GM23338 (cell line): ENCODE measurements at regions not wholly inside any gene's neighbourhood (a gene's known extent, or its start where the extent isn't known, plus 50 kb on each side); places are given as distances from the start of the nearest gene placed in this dataset.
"Not testable (repeated sequence)": the region's sequence is repeated elsewhere in the genome, so short reads cannot be mapped to it uniquely, and the experiment has no call there.

Experiments
- ATAC-seq: fragments of 200-7000 bp; cut with Tn5 transposase; 3 replicates; pipeline ENCODE4 v1.9.1; 2020
- DNase-seq: peaks from one replicate; pipeline ENCODE4 v3.0.0-alpha.2; 2015; ENCODE audit warnings: low spot score
- H2AFZ ChIP-seq: fragments of 200-600 bp; sonication (generic); 2 replicates; pipeline ENCODE4 v1.8.0; 2016; ENCODE audit warnings: antibody characterized with exemption, mild to moderate bottlenecking, moderate library complexity
- H3F3A ChIP-seq: fragments of 200-600 bp; sonication (generic); replicated peaks from 2 replicates; pipeline ENCODE4 v1.8.0; 2017; ENCODE audit warnings: antibody characterized with exemption, mixed run types, low read depth
- H3K27ac ChIP-seq: fragments of 200-600 bp; sonication (generic); 2 replicates; pipeline ENCODE4 v1.6.1; 2016; ENCODE audit warnings: low read depth
- H3K27me3 ChIP-seq: fragments of 200-600 bp; sonication (generic); 2 replicates; pipeline ENCODE4 v1.8.0; 2016; ENCODE audit warnings: mild to moderate bottlenecking, mixed run types, moderate library complexity; ENCODE audit not compliant: insufficient read depth
- H3K36me3 ChIP-seq: fragments of 200-600 bp; sonication (generic); 2 replicates; pipeline ENCODE4 v1.8.0; 2016; ENCODE audit warnings: mild to moderate bottlenecking; ENCODE audit not compliant: insufficient read depth
- H3K4me1 ChIP-seq: fragments of 200-600 bp; sonication (generic); 2 replicates; pipeline ENCODE4 v1.8.0; 2016; ENCODE audit warnings: mild to moderate bottlenecking, moderate library complexity; ENCODE audit not compliant: insufficient read depth
- H3K4me2 ChIP-seq: fragments of 200-600 bp; sonication (generic); 2 replicates; pipeline ENCODE4 v1.7.1; 2017; ENCODE audit warnings: mixed run types
- H3K4me3 ChIP-seq: fragments of 200-600 bp; sonication (generic); 2 replicates; pipeline ENCODE4 v1.6.1; 2016; ENCODE audit warnings: mixed run types
- H3K79me2 ChIP-seq: fragments of 200-600 bp; sonication (generic); replicated peaks from 2 replicates; pipeline ENCODE4 v1.8.0; 2017; ENCODE audit warnings: mild to moderate bottlenecking; ENCODE audit not compliant: insufficient read depth
- H3K9me2 ChIP-seq: fragments of 200-600 bp; sonication (generic); 2 replicates; pipeline ENCODE4 v1.8.0; 2017; ENCODE audit not compliant: insufficient read depth
- H4K20me1 ChIP-seq: fragments of 200-600 bp; sonication (generic); replicated peaks from 2 replicates; pipeline ENCODE4 v1.8.0; 2017; ENCODE audit warnings: mild to moderate bottlenecking; ENCODE audit not compliant: insufficient read depth
- H3K27ac Mint-ChIP-seq: 2 replicates; pipeline ENCODE4 v1.8.0; 2020; ENCODE audit warnings: inconsistent platforms, mild to moderate bottlenecking, moderate library complexity, mixed read lengths
- H3K27me3 Mint-ChIP-seq: 3 replicates; pipeline ENCODE4 v1.8.0; 2022; ENCODE audit warnings: low read depth, mild to moderate bottlenecking, moderate library complexity, mixed read lengths, inconsistent platforms; ENCODE audit not compliant: insufficient read depth, poor library complexity
- H3K36me3 Mint-ChIP-seq: 3 replicates; pipeline ENCODE4 v1.8.0; 2021; ENCODE audit warnings: low read depth, mild to moderate bottlenecking, inconsistent platforms, moderate library complexity, mixed read lengths
- H3K4me1 Mint-ChIP-seq: 3 replicates; pipeline ENCODE4 v1.8.0; 2020; ENCODE audit warnings: mild to moderate bottlenecking, inconsistent platforms, mixed read lengths
- H3K4me3 Mint-ChIP-seq: 3 replicates; pipeline ENCODE4 v1.8.0; 2021; ENCODE audit warnings: moderate library complexity, mild to moderate bottlenecking, inconsistent platforms, mixed read lengths
- H3K9me3 Mint-ChIP-seq: 3 replicates; pipeline ENCODE4 v1.8.0; 2020; ENCODE audit warnings: moderate library complexity, mild to moderate bottlenecking, inconsistent platforms, mixed read lengths
- CREB1 ChIP-seq: fragments of 250-450 bp; sonication (Bioruptor Pico); IDR thresholded peaks from 2 replicates; pipeline ENCODE4 v1.5.0; 2020; ENCODE audit warnings: low read depth, mild to moderate bottlenecking, moderate library complexity
- CTCF ChIP-seq, 2 experiments: fragments of 200-600 bp in 1 of 2; sonication (generic) in 1 of 2; conservative IDR thresholded peaks; 2 replicates each; pipeline versions ENCODE4 v1.5.1 to v1.6.1; 2016 to 2017; ENCODE audit warnings: antibody characterized with exemption in 2 of 2, low read depth in 2 of 2, mild to moderate bottlenecking in 2 of 2, moderate library complexity in 1 of 2
- ETS1 ChIP-seq: IDR thresholded peaks from 2 replicates; pipeline ENCODE4 v1.6.1; 2016; ENCODE audit warnings: antibody characterized with exemption
- REST ChIP-seq: IDR thresholded peaks from one replicate; pipeline ENCODE4 v1.6.1; 2018; ENCODE audit warnings: antibody characterized with exemption; ENCODE audit not compliant: unreplicated experiment
- STAT1 ChIP-seq: IDR thresholded peaks from one replicate; pipeline ENCODE4 v1.6.1; 2016; ENCODE audit warnings: antibody characterized with exemption; ENCODE audit not compliant: unreplicated experiment
- ZNF331 ChIP-seq: fragments of 250-450 bp; sonication (Bioruptor Pico); IDR thresholded peaks from 2 replicates; pipeline ENCODE4 v1.5.0; 2020; ENCODE audit warnings: low read depth, mild to moderate bottlenecking, moderate library complexity

- DNase-seq = no peak
- Mint-ChIP-seq H3K4me3 (no peak overlapping the region), H3K36me3 (no peaks in the 10 kb centered on the region), H3K27ac (no peak overlapping the region), H3K27me3 (no peaks in the 10 kb centered on the region), H3K4me1 (0 out of 3 replicates have a peak, but pooled peaks cover 2% of the 10 kb centered on the region), H3K9me3 (no peaks in the 10 kb centered on the region)
- TF ChIP-seq ZNF331 (CRISPR knock-in tag) (no peak), CREB1 (CRISPR knock-in tag) (no peak), ETS1 (no peak), REST (no peak)
- Histone ChIP-seq H3K27me3 (no peaks in the 10 kb centered on the region), H3K4me1 (no peaks in the 10 kb centered on the region), H4K20me1 (no peaks in the 10 kb centered on the region), H3K9me2 (no peaks in the 10 kb centered on the region), H3K4me3 (no peak overlapping the region), H3K36me3 (no peaks in the 10 kb centered on the region), H3K79me2 (no peaks in the 10 kb centered on the region), H3K4me2 (no peak overlapping the region), H3K27ac (no peak overlapping the region), H2AFZ (no peak overlapping the region), H3F3A (no peaks in the 10 kb centered on the region)
- ATAC-seq = no peak
These were observed 311.9 kb downstream of the COL11A1 start for GRCh38 chr1:102796429-102796828.

GRCh38 chr1:102790997-102791396 is 317.3 kb downstream of the COL11A1 start:
- Histone ChIP-seq H4K20me1 (no peaks in the 10 kb centered on the region), H3K4me2 (no peak overlapping the region), H3K36me3 (no peaks in the 10 kb centered on the region), H3F3A (no peaks in the 10 kb centered on the region), H3K4me1 (no peaks in the 10 kb centered on the region), H3K4me3 (no peak overlapping the region), H2AFZ (no peak overlapping the region), H3K9me2 (peaks cover 5% of the 10 kb centered on the region), H3K79me2 (no peaks in the 10 kb centered on the region), H3K27ac (no peak overlapping the region), H3K27me3 (no peaks in the 10 kb centered on the region)
- Mint-ChIP-seq H3K36me3 (no peaks in the 10 kb centered on the region), H3K9me3 (no peaks in the 10 kb centered on the region), H3K27me3 (no peaks in the 10 kb centered on the region), H3K4me1 (0 out of 3 replicates have a peak, but pooled peaks cover 2% of the 10 kb centered on the region), H3K4me3 (no peak overlapping the region), H3K27ac (no peak overlapping the region)
- ATAC-seq (no peak), DNase-seq (peak; percentile 25)
- TF ChIP-seq STAT1 (no peak), CTCF (conservative IDR thresholded peaks at IDR 0.05; ENCODE audit: low read depth in 2 of 2) (peak; percentile 42 to 46)

GRCh38 chr1:102789951-102790350 is 318.4 kb downstream of the COL11A1 start:
- H3K27ac Mint-ChIP-seq, H3K9me2 ChIP-seq, H3K4me1 Mint-ChIP-seq, H3K27me3 Mint-ChIP-seq, H3K36me3 Mint-ChIP-seq, H3K4me3 ChIP-seq, H3F3A ChIP-seq, DNase-seq, H3K36me3 ChIP-seq, H4K20me1 ChIP-seq, H3K9me3 Mint-ChIP-seq, H3K27me3 ChIP-seq, H3K27ac ChIP-seq, H3K4me2 ChIP-seq, H3K4me3 Mint-ChIP-seq, H3K79me2 ChIP-seq, H2AFZ ChIP-seq, ATAC-seq, H3K4me1 ChIP-seq: not testable (repeated sequence)
